NCI-H1105 treated with DMSO at 0.1 percent for 48 hours (cell line): ENCODE measurements at regions not wholly inside any gene's neighbourhood (a gene's known extent, or its start where the extent isn't known, plus 50 kb on each side); places are given as distances from the start of the nearest gene placed in this dataset.

Source experiments
- DNase-seq: peaks from one replicate; lab custom pipeline; 2025; lab: John Stamatoyannopoulos, UW

DNA sequence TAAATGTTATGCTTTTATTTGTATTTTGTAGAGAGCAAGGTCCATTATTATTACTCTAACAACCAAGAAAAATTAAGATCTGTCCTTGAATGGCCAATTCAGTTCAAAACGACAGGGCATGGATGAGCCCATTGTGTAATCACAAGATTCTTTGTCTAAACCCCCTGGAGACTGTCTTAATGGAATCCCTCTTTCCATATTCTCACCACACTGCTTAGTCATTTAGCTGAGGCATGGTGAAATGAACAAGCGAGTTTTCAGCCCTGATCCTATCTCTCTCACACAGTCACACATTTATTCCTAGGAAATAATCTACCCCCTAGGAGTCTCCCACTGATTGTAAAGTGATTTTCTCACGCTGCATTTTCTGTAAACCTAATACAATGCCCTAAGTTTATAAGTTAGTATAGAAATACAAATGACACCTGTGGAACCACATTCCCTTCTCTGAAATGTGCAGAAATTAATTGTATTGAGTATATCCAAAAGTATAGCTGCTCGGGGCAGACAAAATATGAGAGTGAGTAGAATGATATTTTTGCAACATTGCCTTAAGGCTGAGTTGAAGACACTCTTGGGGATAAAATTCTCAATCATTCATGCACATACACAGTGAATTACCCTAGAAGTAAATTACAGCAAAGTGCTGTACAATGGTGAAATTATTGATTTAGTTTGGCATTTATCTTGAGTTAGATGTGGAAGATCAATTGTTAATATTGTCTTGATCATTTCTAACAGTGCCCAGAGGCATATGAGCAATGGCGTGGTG is 119.7 kb upstream of the PCDH7 start:
- DNase-seq, result no peak

DNA sequence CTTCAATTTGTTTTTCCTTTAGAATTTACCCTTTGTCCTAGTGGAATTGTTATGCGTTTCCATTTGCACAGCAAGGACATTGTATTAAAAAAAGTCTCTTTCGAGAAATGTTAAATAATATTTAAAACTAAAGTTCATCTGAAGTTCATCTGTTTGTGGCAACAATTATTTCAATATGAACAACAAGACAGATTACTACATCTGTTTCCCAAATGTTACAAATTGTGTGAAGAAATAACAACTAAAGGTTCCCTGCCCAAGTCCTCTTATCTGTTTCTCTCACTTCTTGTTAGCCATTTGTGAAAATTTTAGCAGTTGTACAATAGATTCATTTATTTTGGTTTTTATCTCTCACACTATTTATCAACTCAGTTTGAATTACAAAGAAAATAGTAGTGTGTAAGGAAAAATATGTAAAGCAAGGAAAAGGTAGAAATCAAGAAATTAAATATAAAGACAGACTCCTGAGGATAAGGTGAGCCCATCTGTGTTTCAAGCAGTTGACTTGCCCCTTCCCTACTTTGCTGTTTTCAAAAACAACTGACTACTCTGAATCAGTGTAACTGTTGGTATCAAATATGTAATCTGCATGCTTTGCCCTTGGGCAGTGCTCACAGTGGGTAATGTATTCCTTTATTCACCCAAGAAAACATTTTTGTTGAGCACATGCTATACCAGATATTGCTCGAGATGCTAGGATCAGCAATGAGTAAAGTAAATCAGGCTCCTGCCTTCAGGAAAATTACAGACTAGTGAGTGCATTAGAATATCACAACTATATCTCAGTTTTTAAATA is 118.9 kb upstream of the PCDH7 start:
- DNase-seq, result no peak

DNA sequence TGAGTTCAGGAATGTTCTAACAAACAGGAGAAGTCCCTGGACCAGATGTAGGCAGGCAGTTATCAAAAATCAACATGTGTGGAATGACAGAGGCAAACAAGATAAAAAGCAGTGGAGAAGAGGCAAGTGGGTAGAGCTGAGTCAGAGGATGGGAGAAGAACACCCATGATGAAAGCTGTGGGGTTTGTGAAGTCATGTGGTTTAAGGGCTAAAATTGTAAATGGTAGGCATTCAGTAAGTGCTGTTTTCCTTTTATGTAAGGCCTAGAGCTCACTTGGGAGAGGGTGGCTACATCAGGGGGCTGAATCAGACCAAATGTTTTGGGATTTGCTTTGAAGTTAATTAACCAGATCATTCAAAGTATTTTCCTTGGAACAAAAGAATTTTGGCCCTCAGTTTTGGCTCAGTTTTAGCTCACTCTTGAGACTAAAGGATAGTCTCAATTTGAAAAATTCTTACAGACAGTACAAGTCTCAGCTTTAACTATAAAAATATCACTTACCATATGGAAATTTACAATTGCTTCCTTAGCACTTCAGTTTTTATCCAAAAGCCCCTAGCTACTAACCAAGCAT is 114.5 kb upstream of the PCDH7 start:
- DNase-seq, result no peak

DNA sequence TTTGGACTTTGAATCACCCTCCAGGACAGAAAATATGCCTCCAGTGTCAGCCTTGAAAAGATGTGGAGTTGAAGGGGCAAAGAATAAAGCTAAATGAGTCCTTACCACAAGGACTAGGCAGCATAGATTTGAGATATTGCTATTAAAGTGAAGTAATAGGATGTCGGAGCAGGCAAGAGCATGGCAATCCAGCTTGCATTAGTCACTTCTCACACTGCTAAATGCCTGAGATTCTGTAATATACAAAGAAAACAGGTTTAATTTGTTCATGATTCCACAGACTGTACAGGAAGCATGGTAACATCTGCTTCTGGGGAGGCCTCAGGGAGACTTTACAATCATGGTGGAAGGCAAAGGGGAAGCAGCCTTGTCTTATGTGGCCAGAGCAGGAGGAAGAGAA is 109.8 kb upstream of the PCDH7 start:
- no peak for DNase-seq

DNA sequence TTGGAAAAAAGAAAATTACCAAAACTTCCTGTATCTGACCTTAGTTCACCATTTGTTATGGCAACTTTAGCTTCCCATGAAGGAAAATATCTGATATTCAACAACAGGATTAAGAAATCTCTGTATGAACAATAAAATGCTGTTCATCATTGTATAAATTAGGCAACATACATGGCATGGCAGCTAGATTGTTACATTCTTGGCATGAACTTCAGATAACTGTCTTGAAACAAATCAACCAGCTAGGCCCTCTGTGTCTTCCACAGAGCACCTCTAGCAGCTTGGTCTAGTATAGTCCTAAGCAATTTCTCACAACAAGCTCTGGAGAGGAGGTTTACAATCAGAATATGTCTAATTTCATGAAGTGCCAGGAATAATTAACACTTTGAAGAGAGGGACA is 105.4 kb upstream of the PCDH7 start:
- DNase-seq, result no peak

DNA sequence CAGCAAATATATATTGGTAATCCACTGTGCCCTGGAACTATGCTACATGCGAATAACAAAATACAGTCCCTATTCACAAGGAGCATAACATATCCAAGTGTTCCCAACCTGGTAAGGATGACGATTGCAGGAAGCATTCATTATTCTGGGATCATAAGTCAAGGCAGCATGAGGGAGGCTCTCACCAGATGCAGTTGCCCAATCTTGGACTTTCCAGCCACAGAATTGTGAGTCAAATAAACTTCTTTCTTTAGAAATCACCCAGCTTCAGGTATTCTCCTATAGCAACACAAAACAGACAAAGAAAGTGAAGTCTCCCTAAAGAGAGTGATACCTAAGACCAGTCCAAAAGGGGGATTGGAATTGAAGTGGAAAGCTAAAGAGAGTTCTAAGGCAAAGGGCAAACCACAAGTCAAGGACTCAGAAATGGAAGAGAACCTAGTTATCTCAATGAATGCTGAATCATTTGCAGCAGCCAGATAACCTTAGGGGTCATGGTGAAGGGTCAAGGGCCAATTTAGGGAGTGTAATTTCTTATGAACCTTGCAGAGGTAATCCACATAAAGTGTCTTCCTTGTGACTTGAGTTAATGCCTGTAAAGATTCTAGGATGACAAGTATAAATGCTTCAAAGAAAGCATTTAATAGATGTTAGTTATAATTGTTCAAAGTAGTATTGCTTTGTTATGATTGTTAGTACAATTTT is 103.1 kb upstream of the PCDH7 start:
- no peak for DNase-seq

DNA sequence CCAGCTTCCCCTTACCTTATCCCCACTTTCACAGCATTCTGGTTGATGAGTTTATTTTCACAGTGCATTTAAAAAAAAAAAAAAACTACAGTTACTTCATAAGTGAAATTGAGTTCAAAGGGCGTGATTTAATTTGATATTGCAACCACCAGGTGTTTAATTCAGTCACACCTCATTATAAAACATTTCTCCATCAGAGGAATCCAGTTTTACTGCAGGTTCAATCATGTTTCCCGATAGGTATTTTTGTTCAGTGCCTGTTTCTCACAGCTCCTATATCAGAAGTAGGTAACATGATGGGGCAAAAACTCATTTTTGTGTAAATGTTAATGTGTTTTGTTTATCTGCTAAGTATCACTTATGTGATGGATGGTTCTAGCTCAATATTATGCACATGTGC is 102.3 kb upstream of the PCDH7 start:
- DNase-seq, result no peak

DNA sequence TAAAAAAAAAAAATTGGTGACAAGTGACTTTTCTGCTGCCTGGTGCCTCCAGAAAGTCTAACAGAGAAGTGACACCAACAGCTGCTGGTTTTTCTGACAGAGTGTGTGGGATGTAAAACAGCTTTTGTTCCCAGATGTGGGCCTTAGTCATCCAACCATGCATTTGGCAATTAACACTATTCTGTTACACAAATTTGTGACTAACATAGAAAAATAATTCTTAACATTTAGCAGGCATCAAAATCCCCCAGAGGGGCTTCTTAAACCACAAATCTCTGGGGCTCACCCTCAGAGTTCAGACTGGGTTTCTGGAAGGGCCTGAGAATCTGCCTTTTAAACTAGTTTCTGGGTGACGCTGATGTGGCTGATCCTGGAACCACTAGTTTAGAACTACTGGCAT is 100.5 kb upstream of the PCDH7 start:
- no peak for DNase-seq

DNA sequence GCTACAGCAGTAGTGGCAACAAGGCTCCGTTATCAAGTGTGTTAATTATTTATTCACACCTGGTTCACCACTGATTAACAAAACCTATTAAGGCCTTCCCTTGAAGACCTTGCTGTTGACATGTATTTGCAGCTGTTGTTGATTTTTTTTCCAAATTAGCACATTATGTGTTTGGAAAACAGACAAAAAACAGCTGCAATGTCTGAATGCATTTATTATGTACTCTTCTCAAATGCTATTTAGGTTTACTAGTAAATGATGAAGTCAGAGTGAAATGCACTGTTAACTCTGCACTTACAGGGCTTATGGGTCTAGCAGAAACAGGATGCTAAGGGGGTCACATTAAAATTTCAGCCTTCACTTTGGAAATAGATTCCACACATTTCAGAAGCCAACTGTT is 99.5 kb upstream of the PCDH7 start:
- no peak for DNase-seq

DNA sequence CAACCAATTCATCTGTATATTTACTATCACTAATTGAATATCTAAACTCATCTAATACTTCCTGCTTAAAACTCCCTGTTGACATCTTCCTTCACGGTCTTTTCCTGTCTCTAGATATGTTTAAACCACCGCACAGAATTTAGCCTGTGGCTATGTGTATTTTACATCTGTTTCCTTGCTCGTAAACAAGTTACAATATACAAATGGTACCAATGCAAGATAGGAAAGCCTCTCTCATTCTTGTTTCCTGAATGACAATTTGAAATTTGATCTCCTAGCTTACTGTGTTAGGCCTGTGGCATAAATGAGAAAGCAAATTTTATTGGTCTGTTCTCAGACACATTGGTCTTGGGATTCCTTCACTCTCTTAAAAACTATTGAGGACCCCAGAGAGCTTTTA is 89.7 kb upstream of the PCDH7 start:
- DNase-seq, result no peak

DNA sequence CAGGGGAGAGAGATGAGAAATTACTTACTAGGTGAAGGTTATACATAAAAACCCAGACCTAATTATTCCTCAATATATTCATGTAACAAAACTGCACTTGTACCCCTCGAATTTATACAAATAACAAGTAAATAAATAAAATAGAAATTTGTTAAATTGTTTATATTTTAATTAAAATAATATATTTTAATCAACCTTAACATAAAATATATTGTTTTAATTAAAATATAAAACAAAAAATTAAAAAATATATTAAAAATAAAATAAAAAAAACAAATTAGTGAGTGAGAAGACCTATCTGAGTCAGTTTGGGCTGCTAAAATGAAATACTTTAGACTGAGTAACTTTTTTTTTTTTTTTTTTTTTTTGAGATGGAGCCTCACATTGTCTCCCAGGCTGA is 87.4 kb upstream of the PCDH7 start:
- DNase-seq, result no peak

DNA sequence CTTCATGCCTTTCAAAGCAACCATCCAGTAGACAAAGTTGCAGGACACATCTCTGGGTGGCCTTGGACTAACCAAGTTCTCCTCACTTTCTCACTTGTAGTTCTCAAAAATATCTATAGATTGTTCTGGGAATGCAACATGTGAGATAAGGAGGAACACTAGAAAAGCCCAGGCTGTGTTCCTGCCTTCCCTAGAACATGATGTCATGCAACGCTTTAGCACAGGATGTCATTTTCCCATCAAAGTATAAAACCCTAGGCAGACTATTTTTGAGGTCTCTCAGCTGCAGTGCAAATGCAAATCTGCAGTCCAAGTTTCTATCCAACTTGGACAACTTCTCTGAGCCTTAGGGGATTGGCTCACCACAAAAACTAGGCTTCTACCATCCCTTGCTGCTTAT is 78.8 kb upstream of the PCDH7 start:
- DNase-seq, result no peak

DNA sequence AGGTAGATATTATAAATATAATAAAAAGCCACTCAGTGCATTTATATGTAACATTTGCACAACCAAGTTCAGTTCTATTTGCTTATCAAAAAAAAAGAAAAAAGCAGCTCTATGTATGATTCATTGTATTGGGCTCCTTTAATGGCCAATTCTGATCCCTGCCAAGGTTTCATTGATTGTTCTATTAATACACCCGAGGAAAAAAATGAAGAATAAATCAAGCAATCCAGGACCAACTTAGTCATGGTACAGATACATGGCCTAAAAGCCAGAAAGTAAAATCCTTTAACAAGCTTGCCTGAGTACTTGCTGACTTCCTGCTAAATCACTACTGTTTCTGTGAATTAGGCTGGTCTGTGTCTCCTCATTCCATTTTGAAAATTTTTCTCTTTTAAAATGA is 77.6 kb upstream of the PCDH7 start:
- no peak for DNase-seq

DNA sequence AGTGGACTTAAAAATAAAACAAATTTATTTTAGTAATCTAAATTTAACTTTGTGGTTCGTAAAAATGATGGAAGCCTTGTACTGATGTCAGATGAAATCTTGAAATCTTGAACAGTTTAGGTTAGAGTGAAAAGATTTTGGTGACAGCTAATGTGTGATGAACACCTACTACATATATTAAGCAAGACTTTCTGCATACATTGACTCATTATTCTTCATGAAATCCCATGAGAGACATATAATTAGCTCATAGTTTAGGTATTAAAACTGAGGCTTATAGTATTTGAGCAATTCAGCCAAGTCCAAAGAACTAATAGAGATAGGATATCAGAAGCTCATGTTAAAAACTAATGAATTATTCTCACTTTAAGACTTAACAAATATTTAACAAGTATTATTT is 66.9 kb upstream of the PCDH7 start:
- DNase-seq, result no peak

DNA sequence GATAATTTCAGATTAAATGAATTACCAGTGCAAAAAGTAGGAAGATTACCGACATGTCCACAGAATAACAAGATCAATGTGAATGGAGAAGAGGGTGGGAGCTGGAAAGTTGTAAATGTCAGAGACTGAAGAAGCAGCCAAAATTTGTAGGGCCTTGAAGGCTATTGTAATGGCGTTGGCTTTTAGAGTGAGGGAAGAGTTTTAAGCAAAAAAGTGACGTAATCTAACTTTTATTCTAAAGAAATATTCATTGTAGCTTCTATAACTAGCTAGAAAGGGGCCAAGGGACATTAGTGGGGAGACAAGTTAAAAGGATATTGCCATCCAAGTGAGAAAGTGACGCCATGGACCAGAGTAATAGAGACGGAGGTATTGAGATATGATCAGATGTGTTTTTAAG is 63.3 kb upstream of the PCDH7 start:
- no peak for DNase-seq

DNA sequence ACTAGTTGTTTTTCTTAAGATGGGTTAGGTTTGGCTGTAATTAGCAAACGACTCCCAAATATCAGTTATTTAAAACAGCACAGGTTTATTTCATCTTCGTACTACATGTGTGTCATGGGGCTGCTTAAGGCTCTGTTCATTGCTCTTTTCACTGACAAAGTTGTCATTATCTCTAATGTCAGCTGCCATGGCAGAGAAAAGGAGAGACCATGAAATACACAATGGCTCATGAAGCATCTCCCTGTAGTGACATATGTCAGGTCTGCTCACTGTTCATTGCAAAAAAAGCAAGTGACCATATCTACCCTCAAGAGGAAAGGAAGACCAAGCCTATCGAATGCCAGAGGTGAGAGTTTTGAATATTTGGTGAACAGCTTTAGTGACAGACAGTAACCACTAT is 52.2 kb upstream of the PCDH7 start:
- no peak for DNase-seq

DNA sequence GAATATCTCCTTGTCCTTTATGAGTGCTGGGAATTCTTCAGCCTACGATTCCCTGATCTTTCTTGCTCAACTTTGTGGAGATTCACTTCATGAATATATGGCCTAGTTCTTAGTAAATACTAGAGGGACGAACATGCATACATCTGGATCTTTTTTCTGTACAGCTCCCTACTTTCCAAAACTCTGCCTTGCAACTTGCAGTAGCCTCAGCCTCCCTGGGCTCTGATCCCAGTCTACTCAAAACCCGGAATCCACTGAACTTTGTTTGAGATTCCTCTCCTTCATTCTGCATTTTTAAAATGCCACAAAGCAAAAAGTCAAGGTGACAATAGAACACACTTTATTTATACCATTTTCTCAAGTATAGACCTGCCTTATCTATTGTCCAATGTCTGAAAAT is 50.0 kb upstream of the PCDH7 start:
- DNase-seq, result no peak
